Prostate gland (tissue), 2 donors: ENCODE measurements at regions not wholly inside any gene's neighbourhood (a gene's known extent, or its start where the extent isn't known, plus 50 kb on each side); places are given as distances from the start of the nearest gene placed in this dataset.

Source experiments
- DNase-seq: peaks from one replicate; pipeline ENCODE4 v3.0.0-alpha.2; 2019; ENCODE audit warnings: low spot score
- H3K27ac ChIP-seq, 2 donors: fragments of 200-600 bp; sonication (generic); 2 replicates each; pipeline ENCODE4 v1.5.1; 2017 to 2019
- H3K27me3 ChIP-seq: fragments of 200-600 bp; sonication (generic); replicated peaks from 2 replicates; pipeline ENCODE4 v1.5.1; 2019; ENCODE audit not compliant: insufficient read depth
- H3K36me3 ChIP-seq, 2 donors: fragments of 200-600 bp; sonication (generic); 1 replicate in 1 of 2; 2 replicates in 1 of 2; pipeline versions ENCODE4 v1.5.1 to v1.8.1; 2017 to 2019
- H3K4me1 ChIP-seq: fragments of 200-600 bp; sonication (generic); replicated peaks from 2 replicates; pipeline ENCODE4 v1.5.1; 2019
- H3K4me3 ChIP-seq, 2 donors: fragments of 200-600 bp; sonication (generic); 2 replicates each; pipeline ENCODE4 v1.5.1; 2017 to 2019
- H3K9me3 ChIP-seq: fragments of 200-600 bp; sonication (generic); 2 replicates; pipeline ENCODE4 v1.5.1; 2017
- CTCF ChIP-seq, 4 experiments: fragments of 200-600 bp in 2 of 4; fragments of 450-650 bp in 2 of 4; sonication (generic) in 2 of 4; IDR thresholded peaks; 1 replicate in 3 of 4; 2 replicates in 1 of 4; pipeline ENCODE4 v1.5.1; 2016 to 2019; ENCODE audit warnings: antibody characterized with exemption in 4 of 4, mild to moderate bottlenecking in 2 of 4, moderate library complexity in 2 of 4
- POLR2A ChIP-seq: fragments of 450-650 bp; IDR thresholded peaks from one replicate; pipeline ENCODE4 v1.6.1; 2016; ENCODE audit warnings: antibody characterized with exemption, mild to moderate bottlenecking
- POLR2AphosphoS5 ChIP-seq: sonication (generic); formaldehyde crosslinking; IDR thresholded peaks from one replicate; pipeline ENCODE4 v1.6.1; 2017; ENCODE audit warnings: antibody characterized with exemption
- WGBS: methylation state at CpG from one replicate; pipeline ENCODE4 v1.1.5; 2018; 5-methylcytosine and 5-hydroxymethylcytosine counted together
- intact Hi-C: fragments of 100-400 bp; cut with DNase I; formaldehyde crosslinking; loops from one replicate; pipeline ENCODE4 v1.14.2; 2022

- no peaks in the 10 kb centered on the region for H3K4me1 ChIP-seq
- H3K27me3 ChIP-seq: no peaks in the 10 kb centered on the region
- no peaks in the 10 kb centered on the region for H3K36me3 ChIP-seq
- no peak overlapping the region for H3K4me3 ChIP-seq
- H3K27ac ChIP-seq: no peak overlapping the region
- no peak for DNase-seq
- WGBS: 88% methylated on average over 2 of the region's 2 CpGs
- no peak for TF ChIP-seq CTCF (IDR thresholded peaks at IDR 0.05)
- TF ChIP-seq POLR2A: no peak
- TF ChIP-seq POLR2AphosphoS5: no peak
- intact Hi-C loops: no loop called here
- H3K9me3 ChIP-seq: no peaks in the 10 kb centered on the region
Observed at GRCh38 chr1:83083589-83084224, 915.2 kb downstream of the TTLL7 start.

GRCh38 chr1:83077411-83077810 lies 921.5 kb downstream of the TTLL7 start:
- DNase-seq: no peak
- no peak overlapping the region for H3K4me3 ChIP-seq
- no peaks in the 10 kb centered on the region for H3K9me3 ChIP-seq
- H3K27ac ChIP-seq: no peak overlapping the region
- TF ChIP-seq CTCF (IDR thresholded peaks at IDR 0.05) (no peak), POLR2A (no peak), POLR2AphosphoS5 (no peak)
- no peaks in the 10 kb centered on the region for H3K36me3 ChIP-seq
- H3K27me3 ChIP-seq: no peaks in the 10 kb centered on the region
- intact Hi-C loops: no loop called here
- 87% methylated on average over 2 of the region's 2 CpGs for WGBS
- no peaks in the 10 kb centered on the region for H3K4me1 ChIP-seq

GRCh38 chr1:83075107-83075506 lies 923.8 kb downstream of the TTLL7 start:
- Histone ChIP-seq H3K27me3 (no peaks in the 10 kb centered on the region), H3K9me3 (no peaks in the 10 kb centered on the region), H3K4me3 (no peak overlapping the region), H3K36me3 (no peaks in the 10 kb centered on the region), H3K4me1 (no peaks in the 10 kb centered on the region), H3K27ac (no peak overlapping the region)
- no peak for DNase-seq
- WGBS: 79% methylated on average over 1 of the region's 1 CpG
- TF ChIP-seq POLR2AphosphoS5 (no peak), CTCF (IDR thresholded peaks at IDR 0.05) (no peak), POLR2A (no peak)
- intact Hi-C loops: no loop called here

- no peaks in the 10 kb centered on the region for H3K4me1 ChIP-seq
- no peak for DNase-seq
- intact Hi-C loops: no loop called here
- no peaks in the 10 kb centered on the region for H3K9me3 ChIP-seq
- H3K27me3 ChIP-seq: no peaks in the 10 kb centered on the region
- H3K4me3 ChIP-seq: no peak overlapping the region
- 88% methylated on average over 4 of the region's 4 CpGs for WGBS
- H3K27ac ChIP-seq: no peak overlapping the region
- H3K36me3 ChIP-seq: no peaks in the 10 kb centered on the region
- no peak for TF ChIP-seq POLR2AphosphoS5
- no peak for TF ChIP-seq POLR2A
- TF ChIP-seq CTCF (IDR thresholded peaks at IDR 0.05): no peak
Observed at GRCh38 chr1:83067954-83068353, 931.0 kb downstream of the TTLL7 start.

GRCh38 chr1:83065952-83066727 lies 932.8 kb downstream of the TTLL7 start:
- DNase-seq: no peak
- no peaks in the 10 kb centered on the region for H3K36me3 ChIP-seq
- WGBS: 81% methylated on average over 2 of the region's 2 CpGs
- no peak overlapping the region for H3K27ac ChIP-seq
- TF ChIP-seq CTCF (IDR thresholded peaks at IDR 0.05): no peak
- TF ChIP-seq POLR2A: no peak
- TF ChIP-seq POLR2AphosphoS5: no peak
- intact Hi-C loops: no loop called here
- H3K4me3 ChIP-seq: no peak overlapping the region
- H3K4me1 ChIP-seq: no peaks in the 10 kb centered on the region
- H3K27me3 ChIP-seq: no peaks in the 10 kb centered on the region
- no peaks in the 10 kb centered on the region for H3K9me3 ChIP-seq
